HUES64 (cell line): ENCODE measurements at regions not wholly inside any gene's neighbourhood (a gene's known extent, or its start where the extent isn't known, plus 50 kb on each side); places are given as distances from the start of the nearest gene placed in this dataset.

ENCODE experiments used
- H3K27ac ChIP-seq: 2 replicates; pipeline ENCODE4 v1.7.0; 2013; ENCODE audit warnings: low read depth, low read length, inconsistent platforms
- H3K27me3 ChIP-seq: 2 replicates; pipeline ENCODE4 v1.6.1; 2013; ENCODE audit warnings: mild to moderate bottlenecking, low read length; ENCODE audit not compliant: insufficient read depth
- H3K36me3 ChIP-seq: 2 replicates; pipeline ENCODE4 v1.6.1; 2013; ENCODE audit warnings: mild to moderate bottlenecking, low read length; ENCODE audit not compliant: insufficient read depth
- H3K4me1 ChIP-seq: 2 replicates; pipeline ENCODE4 v1.6.1; 2013; ENCODE audit warnings: mild to moderate bottlenecking, low read length, moderate library complexity; ENCODE audit not compliant: insufficient read depth
- H3K4me3 ChIP-seq: 2 replicates; pipeline ENCODE4 v1.5.1; 2013; ENCODE audit warnings: mild to moderate bottlenecking, low read length, moderate library complexity
- H3K9ac ChIP-seq: 2 replicates; pipeline ENCODE4 v1.6.1; 2013; ENCODE audit warnings: mild to moderate bottlenecking, low read depth, low read length
- H3K9me3 ChIP-seq: 2 replicates; pipeline ENCODE4 v1.6.1; 2013; ENCODE audit warnings: low read depth, low read length; ENCODE audit not compliant: insufficient read depth
- WGBS: fragments of 150-250, 120-280 bp; methylation state at CpG from one replicate; pipeline ENCODE4 v1.1.7; 2013; ENCODE audit warnings: missing lambda C conversion rate; 5-methylcytosine and 5-hydroxymethylcytosine counted together

GRCh38 chr17:14859542-14859941 is 405.6 kb downstream of the PMP22 start:
- Histone ChIP-seq H3K36me3 (no peaks in the 10 kb centered on the region), H3K27ac (no peak overlapping the region), H3K9me3 (no peaks in the 10 kb centered on the region), H3K27me3 (no peaks in the 10 kb centered on the region), H3K4me1 (peaks cover 12% of the 10 kb centered on the region), H3K9ac (no peak overlapping the region), H3K4me3 (no peak overlapping the region)
- WGBS = 93% methylated on average over 2 of the region's 3 CpGs

- H3K9ac ChIP-seq = no peak overlapping the region
- H3K4me3 ChIP-seq = no peak overlapping the region
- peaks cover 5% of the 10 kb centered on the region; the same call in 1 of the 2 replicates for H3K9me3 ChIP-seq
- peaks cover 12% of the 10 kb centered on the region for H3K4me1 ChIP-seq
- no peaks in the 10 kb centered on the region for H3K36me3 ChIP-seq
- no peak overlapping the region for H3K27ac ChIP-seq
- no peaks in the 10 kb centered on the region for H3K27me3 ChIP-seq
- 71% methylated on average over 8 of the region's 10 CpGs for WGBS
These were observed 408.9 kb downstream of the PMP22 start for GRCh38 chr17:14856176-14856575.

- Histone ChIP-seq H3K4me1 (peaks cover 12% of the 10 kb centered on the region), H3K36me3 (no peaks in the 10 kb centered on the region), H3K27me3 (no peaks in the 10 kb centered on the region), H3K27ac (no peak overlapping the region), H3K4me3 (no peak overlapping the region), H3K9me3 (peaks cover 5% of the 10 kb centered on the region; the same call in 1 of the 2 replicates), H3K9ac (no peak overlapping the region)
- 96% methylated on average over 3 of the region's 4 CpGs for WGBS
These were observed 410.4 kb downstream of the PMP22 start for GRCh38 chr17:14854691-14855090.

GRCh38 chr17:14845591-14846281 is 419.4 kb downstream of the PMP22 start:
- H3K36me3 ChIP-seq = no peaks in the 10 kb centered on the region
- no peaks in the 10 kb centered on the region for H3K4me1 ChIP-seq
- no peak overlapping the region for H3K27ac ChIP-seq
- WGBS = 74% methylated on average over 7 of the region's 8 CpGs
- no peaks in the 10 kb centered on the region for H3K9me3 ChIP-seq
- H3K9ac ChIP-seq = no peak overlapping the region
- H3K4me3 ChIP-seq = no peak overlapping the region
- no peaks in the 10 kb centered on the region for H3K27me3 ChIP-seq

- H3K4me3 ChIP-seq = no peak overlapping the region
- 97% methylated on average over 8 of the region's 8 CpGs for WGBS
These were observed 421.9 kb downstream of the PMP22 start for GRCh38 chr17:14843086-14843795.

GRCh38 chr17:14840616-14841231 is 424.4 kb downstream of the PMP22 start:
- Histone ChIP-seq H3K9me3 (0 out of 2 replicates have a peak, but pooled peaks cover 4% of the 10 kb centered on the region), H3K27me3 (no peaks in the 10 kb centered on the region), H3K4me1 (no peaks in the 10 kb centered on the region), H3K27ac (no peak overlapping the region), H3K9ac (no peak overlapping the region), H3K36me3 (no peaks in the 10 kb centered on the region), H3K4me3 (no peak overlapping the region)
- 94% methylated on average over 1 of the region's 3 CpGs for WGBS

More at GRCh38 chr17:14843086-14843795, 421.9 kb downstream of the PMP22 start:
- H3K9me3 ChIP-seq = no peaks in the 10 kb centered on the region
- H3K4me1 ChIP-seq = no peaks in the 10 kb centered on the region
- no peak overlapping the region for H3K27ac ChIP-seq
- no peaks in the 10 kb centered on the region for H3K27me3 ChIP-seq
- H3K36me3 ChIP-seq = no peaks in the 10 kb centered on the region
- no peak overlapping the region for H3K9ac ChIP-seq

GRCh38 chr17:14838567-14838966 is 426.6 kb downstream of the PMP22 start:
- WGBS = 92% methylated on average over 1 of the region's 1 CpG
- no peaks in the 10 kb centered on the region for H3K4me1 ChIP-seq
- no peaks in the 10 kb centered on the region for H3K27me3 ChIP-seq
- H3K27ac ChIP-seq = no peak overlapping the region
- H3K9me3 ChIP-seq = 0 out of 2 replicates have a peak, but pooled peaks cover 4% of the 10 kb centered on the region
- H3K4me3 ChIP-seq = no peak overlapping the region
- H3K9ac ChIP-seq = no peak overlapping the region
- H3K36me3 ChIP-seq = no peaks in the 10 kb centered on the region

- Histone ChIP-seq H3K27ac (no peak overlapping the region), H3K27me3 (no peaks in the 10 kb centered on the region), H3K4me3 (no peak overlapping the region), H3K4me1 (0 out of 2 replicates have a peak, but pooled peaks cover 3% of the 10 kb centered on the region), H3K9me3 (0 out of 2 replicates have a peak, but pooled peaks cover 4% of the 10 kb centered on the region), H3K9ac (no peak overlapping the region), H3K36me3 (no peaks in the 10 kb centered on the region)
- WGBS = 95% methylated on average over 6 of the region's 6 CpGs
These were observed 431.8 kb downstream of the PMP22 start for GRCh38 chr17:14833201-14833785.

- Histone ChIP-seq H3K4me1 (0 out of 2 replicates have a peak, but pooled peaks cover 3% of the 10 kb centered on the region), H3K36me3 (no peaks in the 10 kb centered on the region), H3K27me3 (no peaks in the 10 kb centered on the region), H3K9ac (no peak overlapping the region), H3K4me3 (no peak overlapping the region), H3K9me3 (0 out of 2 replicates have a peak, but pooled peaks cover 2% of the 10 kb centered on the region), H3K27ac (no peak overlapping the region)
- WGBS = 94% methylated on average over 2 of the region's 2 CpGs
These were observed 433.6 kb downstream of the PMP22 start for GRCh38 chr17:14831491-14831890.

- Histone ChIP-seq H3K27ac (no peak overlapping the region), H3K4me3 (no peak overlapping the region), H3K27me3 (no peaks in the 10 kb centered on the region), H3K9me3 (peaks cover 9% of the 10 kb centered on the region; the same call in 1 of the 2 replicates), H3K9ac (no peak overlapping the region), H3K4me1 (0 out of 2 replicates have a peak, but pooled peaks cover 3% of the 10 kb centered on the region), H3K36me3 (no peaks in the 10 kb centered on the region)
- WGBS = 83% methylated on average over 6 of the region's 6 CpGs
These were observed 437.7 kb downstream of the PMP22 start for GRCh38 chr17:14827396-14827919.
